ENCODE measurements at regions not wholly inside any gene's neighbourhood (a gene's known extent, or its start where the extent isn't known, plus 50 kb on each side); places are given as distances from the start of the nearest gene placed in this dataset.
A peak's percentile ranks its signal among the peaks of the same experiment; 100 is the strongest.

- H3K4me3 ChIP-seq (ENCODE audit: control insufficient read depth, low read depth, low read length): no peak overlapping the region
- no peak for DNase-seq (ENCODE audit: low read depth)
- no peak for TF ChIP-seq CTCF (conservative IDR thresholded peaks at IDR 0.05; ENCODE audit: control insufficient read depth, insufficient read depth, low read depth, low read length)
Observed at GRCh38 chr2:103804013-103804412, 1042.2 kb downstream of the TMEM182 start.

- no peak for TF ChIP-seq CTCF (conservative IDR thresholded peaks at IDR 0.05; ENCODE audit: control insufficient read depth, insufficient read depth, low read depth, low read length)
- no peak for DNase-seq (ENCODE audit: low read depth)
- H3K4me3 ChIP-seq (ENCODE audit: control insufficient read depth, low read depth, low read length): no peak overlapping the region
Observed at GRCh38 chr2:103805746-103806145, 1043.9 kb downstream of the TMEM182 start.

- H3K4me3 ChIP-seq (ENCODE audit: control insufficient read depth, low read depth, low read length): no peak overlapping the region
- TF ChIP-seq CTCF (conservative IDR thresholded peaks at IDR 0.05; ENCODE audit: control insufficient read depth, insufficient read depth, low read depth, low read length): no peak
- no peak for DNase-seq (ENCODE audit: low read depth)
Observed at GRCh38 chr2:103808814-103809213, 1045.1 kb upstream of the POU3F3 start.

GRCh38 chr2:103809415-103809814, 1044.5 kb upstream of the POU3F3 start:
- no peak overlapping the region for H3K4me3 ChIP-seq (ENCODE audit: control insufficient read depth, low read depth, low read length)
- peak; percentile 14 for DNase-seq (ENCODE audit: low read depth)
- no peak for TF ChIP-seq CTCF (conservative IDR thresholded peaks at IDR 0.05; ENCODE audit: control insufficient read depth, insufficient read depth, low read depth, low read length)

- no peak overlapping the region for H3K4me3 ChIP-seq (ENCODE audit: control insufficient read depth, low read depth, low read length)
- no peak for TF ChIP-seq CTCF (conservative IDR thresholded peaks at IDR 0.05; ENCODE audit: control insufficient read depth, insufficient read depth, low read depth, low read length)
- DNase-seq (ENCODE audit: low read depth): peak; percentile 81
Observed at GRCh38 chr2:103809941-103810441, 1043.9 kb upstream of the POU3F3 start.

GRCh38 chr2:103810875-103811274, 1043.0 kb upstream of the POU3F3 start:
- TF ChIP-seq CTCF (conservative IDR thresholded peaks at IDR 0.05; ENCODE audit: control insufficient read depth, insufficient read depth, low read depth, low read length): no peak
- no peak for DNase-seq (ENCODE audit: low read depth)
- H3K4me3 ChIP-seq (ENCODE audit: control insufficient read depth, low read depth, low read length): no peak overlapping the region

GRCh38 chr2:103814016-103814415, 1039.9 kb upstream of the POU3F3 start:
- no peak overlapping the region for H3K4me3 ChIP-seq (ENCODE audit: control insufficient read depth, low read depth, low read length)
- DNase-seq (ENCODE audit: low read depth): no peak
- TF ChIP-seq CTCF (conservative IDR thresholded peaks at IDR 0.05; ENCODE audit: control insufficient read depth, insufficient read depth, low read depth, low read length): no peak
